GM12878 (cell line): ENCODE measurements at regions not wholly inside any gene's neighbourhood (a gene's known extent, or its start where the extent isn't known, plus 50 kb on each side); places are given as distances from the start of the nearest gene placed in this dataset.

Experiments used
- E2F8 ChIP-seq: fragments of 450-650 bp; IDR thresholded peaks from 2 replicates; pipeline ENCODE4 v1.6.1; 2018; ENCODE audit warnings: mild to moderate bottlenecking, low read depth, moderate library complexity; ENCODE audit not compliant: partially characterized antibody
- EGR1 ChIP-seq, 2 experiments: IDR thresholded peaks; 1 replicate in 1 of 2; 2 replicates in 1 of 2; pipeline ENCODE4 v1.6.1; 2011 to 2012; ENCODE audit warnings: low read depth in 2 of 2, low read length in 2 of 2, borderline replicate concordance in 1 of 2, mild to moderate bottlenecking in 1 of 2, moderate library complexity in 1 of 2
- NFXL1 ChIP-seq: fragments of 450-650 bp; IDR thresholded peaks from 2 replicates; pipeline ENCODE4 v1.6.1; 2017; ENCODE audit warnings: antibody characterized with exemption, mild to moderate bottlenecking, borderline replicate concordance
- NKRF ChIP-seq: fragments of 450-650 bp; conservative IDR thresholded peaks from 2 replicates; pipeline ENCODE4 v1.6.1; 2017; ENCODE audit warnings: mild to moderate bottlenecking, moderate library complexity
- TARDBP ChIP-seq: IDR thresholded peaks from 2 replicates; pipeline ENCODE4 v1.6.1; 2016; ENCODE audit warnings: borderline replicate concordance
- TBL1XR1 ChIP-seq: IDR thresholded peaks from 2 replicates; pipeline ENCODE4 v1.6.1; 2012; ENCODE audit warnings: low read depth, low read length, improper control_type of control experiment
- TF ChIP-seq, protein P1 (sequence below): IDR thresholded peaks from 2 replicates; pipeline ENCODE4 v1.6.1; 2011; ENCODE audit warnings: borderline replicate concordance, low read depth, mild to moderate bottlenecking, moderate library complexity, low read length; ENCODE audit not compliant: insufficient read depth, poor library complexity, severe bottlenecking

DNA sequence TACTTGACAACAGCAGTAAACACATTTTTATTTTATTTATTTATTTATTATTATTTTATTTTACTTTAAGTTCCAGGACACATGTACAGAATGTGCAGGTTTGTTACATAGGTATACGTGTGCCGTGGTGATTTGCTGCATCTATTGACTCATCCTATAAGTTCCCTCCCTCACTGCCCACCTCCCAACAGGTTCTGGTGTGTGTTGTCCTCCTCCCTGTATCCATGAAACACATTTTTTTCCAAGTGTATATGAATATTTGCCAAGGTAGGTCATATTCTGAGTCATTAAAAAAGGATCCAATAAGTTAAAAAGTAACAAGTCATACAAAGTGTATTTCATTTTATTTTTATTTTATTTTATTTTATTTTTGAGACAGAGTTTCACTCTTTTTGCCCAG is 567.3 kb upstream of the KCNMB2 start (continued):
- TF ChIP-seq NFXL1 (no peak), EGR1 (IDR thresholded peaks at IDR 0.05; ENCODE audit: borderline replicate concordance in 1 of 2, low read depth in 2 of 2, low read length in 2 of 2) (no peak), TARDBP (no peak), NKRF (no peak), TBL1XR1 (no peak), E2F8 (no peak)
- TF ChIP-seq, protein P1, sequence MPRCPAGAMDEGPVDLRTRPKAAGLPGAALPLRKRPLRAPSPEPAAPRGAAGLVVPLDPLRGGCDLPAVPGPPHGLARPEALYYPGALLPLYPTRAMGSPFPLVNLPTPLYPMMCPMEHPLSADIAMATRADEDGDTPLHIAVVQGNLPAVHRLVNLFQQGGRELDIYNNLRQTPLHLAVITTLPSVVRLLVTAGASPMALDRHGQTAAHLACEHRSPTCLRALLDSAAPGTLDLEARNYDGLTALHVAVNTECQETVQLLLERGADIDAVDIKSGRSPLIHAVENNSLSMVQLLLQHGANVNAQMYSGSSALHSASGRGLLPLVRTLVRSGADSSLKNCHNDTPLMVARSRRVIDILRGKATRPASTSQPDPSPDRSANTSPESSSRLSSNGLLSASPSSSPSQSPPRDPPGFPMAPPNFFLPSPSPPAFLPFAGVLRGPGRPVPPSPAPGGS = no peak
